HL-60 (cell line): ENCODE measurements at regions not wholly inside any gene's neighbourhood (a gene's known extent, or its start where the extent isn't known, plus 50 kb on each side); places are given as distances from the start of the nearest gene placed in this dataset.
"Not testable (repeated sequence)": the region's sequence is repeated elsewhere in the genome, so short reads cannot be mapped to it uniquely, and the experiment has no call there.

Experiments used
- GABPA ChIP-seq: IDR thresholded peaks from 2 replicates; pipeline ENCODE4 v1.6.1; 2012; ENCODE audit warnings: low read depth
- POLR2AphosphoS5 ChIP-seq: IDR thresholded peaks from 2 replicates; pipeline ENCODE4 v1.6.1; 2012; ENCODE audit warnings: low read depth
- SPI1 ChIP-seq: IDR thresholded peaks from 2 replicates; pipeline ENCODE4 v1.6.1; 2012; ENCODE audit warnings: low read depth, mild to moderate bottlenecking, borderline replicate concordance
- TF ChIP-seq, protein P1 (sequence below): IDR thresholded peaks from one replicate; pipeline ENCODE4 v1.5.1; 2011; ENCODE audit warnings: low read length, control low read depth, inconsistent platforms; ENCODE audit not compliant: insufficient read depth
- TF ChIP-seq, protein P2 (sequence below): IDR thresholded peaks from 2 replicates; pipeline ENCODE4 v1.6.1; 2012; ENCODE audit warnings: low read depth; ENCODE audit not compliant: insufficient replicate concordance

- TF ChIP-seq, protein P1, sequence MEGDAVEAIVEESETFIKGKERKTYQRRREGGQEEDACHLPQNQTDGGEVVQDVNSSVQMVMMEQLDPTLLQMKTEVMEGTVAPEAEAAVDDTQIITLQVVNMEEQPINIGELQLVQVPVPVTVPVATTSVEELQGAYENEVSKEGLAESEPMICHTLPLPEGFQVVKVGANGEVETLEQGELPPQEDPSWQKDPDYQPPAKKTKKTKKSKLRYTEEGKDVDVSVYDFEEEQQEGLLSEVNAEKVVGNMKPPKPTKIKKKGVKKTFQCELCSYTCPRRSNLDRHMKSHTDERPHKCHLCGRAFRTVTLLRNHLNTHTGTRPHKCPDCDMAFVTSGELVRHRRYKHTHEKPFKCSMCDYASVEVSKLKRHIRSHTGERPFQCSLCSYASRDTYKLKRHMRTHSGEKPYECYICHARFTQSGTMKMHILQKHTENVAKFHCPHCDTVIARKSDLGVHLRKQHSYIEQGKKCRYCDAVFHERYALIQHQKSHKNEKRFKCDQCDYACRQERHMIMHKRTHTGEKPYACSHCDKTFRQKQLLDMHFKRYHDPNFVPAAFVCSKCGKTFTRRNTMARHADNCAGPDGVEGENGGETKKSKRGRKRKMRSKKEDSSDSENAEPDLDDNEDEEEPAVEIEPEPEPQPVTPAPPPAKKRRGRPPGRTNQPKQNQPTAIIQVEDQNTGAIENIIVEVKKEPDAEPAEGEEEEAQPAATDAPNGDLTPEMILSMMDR = not testable (repeated sequence)
- TF ChIP-seq, protein P2, sequence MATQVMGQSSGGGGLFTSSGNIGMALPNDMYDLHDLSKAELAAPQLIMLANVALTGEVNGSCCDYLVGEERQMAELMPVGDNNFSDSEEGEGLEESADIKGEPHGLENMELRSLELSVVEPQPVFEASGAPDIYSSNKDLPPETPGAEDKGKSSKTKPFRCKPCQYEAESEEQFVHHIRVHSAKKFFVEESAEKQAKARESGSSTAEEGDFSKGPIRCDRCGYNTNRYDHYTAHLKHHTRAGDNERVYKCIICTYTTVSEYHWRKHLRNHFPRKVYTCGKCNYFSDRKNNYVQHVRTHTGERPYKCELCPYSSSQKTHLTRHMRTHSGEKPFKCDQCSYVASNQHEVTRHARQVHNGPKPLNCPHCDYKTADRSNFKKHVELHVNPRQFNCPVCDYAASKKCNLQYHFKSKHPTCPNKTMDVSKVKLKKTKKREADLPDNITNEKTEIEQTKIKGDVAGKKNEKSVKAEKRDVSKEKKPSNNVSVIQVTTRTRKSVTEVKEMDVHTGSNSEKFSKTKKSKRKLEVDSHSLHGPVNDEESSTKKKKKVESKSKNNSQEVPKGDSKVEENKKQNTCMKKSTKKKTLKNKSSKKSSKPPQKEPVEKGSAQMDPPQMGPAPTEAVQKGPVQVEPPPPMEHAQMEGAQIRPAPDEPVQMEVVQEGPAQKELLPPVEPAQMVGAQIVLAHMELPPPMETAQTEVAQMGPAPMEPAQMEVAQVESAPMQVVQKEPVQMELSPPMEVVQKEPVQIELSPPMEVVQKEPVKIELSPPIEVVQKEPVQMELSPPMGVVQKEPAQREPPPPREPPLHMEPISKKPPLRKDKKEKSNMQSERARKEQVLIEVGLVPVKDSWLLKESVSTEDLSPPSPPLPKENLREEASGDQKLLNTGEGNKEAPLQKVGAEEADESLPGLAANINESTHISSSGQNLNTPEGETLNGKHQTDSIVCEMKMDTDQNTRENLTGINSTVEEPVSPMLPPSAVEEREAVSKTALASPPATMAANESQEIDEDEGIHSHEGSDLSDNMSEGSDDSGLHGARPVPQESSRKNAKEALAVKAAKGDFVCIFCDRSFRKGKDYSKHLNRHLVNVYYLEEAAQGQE = not testable (repeated sequence)
- TF ChIP-seq POLR2AphosphoS5, SPI1, GABPA: not testable (repeated sequence)
Measured at GRCh38 chr15:77925101-77925500, 152.4 kb downstream of the TBC1D2B start.
